Uterus (tissue), 3 donors: ENCODE measurements at regions not wholly inside any gene's neighbourhood (a gene's known extent, or its start where the extent isn't known, plus 50 kb on each side); places are given as distances from the start of the nearest gene placed in this dataset.

ENCODE experiments used
- DNase-seq, 2 donors: peaks; one replicate each; pipeline ENCODE4 v3.0.0-alpha.2; 2019 to 2020
- H3K27ac ChIP-seq, 2 donors: fragments of 200-600 bp; sonication (generic); 1 replicate in 1 of 2; 2 replicates in 1 of 2; pipeline ENCODE4 v1.5.1; 2016 to 2018
- H3K27me3 ChIP-seq, 2 donors: fragments of 200-600 bp; sonication (generic); one replicate each; pipeline ENCODE4 v1.5.1; 2018 to 2019; ENCODE audit warnings: control low read depth in 1 of 2
- H3K36me3 ChIP-seq, 2 donors: fragments of 200-600 bp; sonication (generic); one replicate each; pipeline ENCODE4 v1.5.1; 2019; ENCODE audit warnings: control low read depth in 1 of 2
- H3K4me1 ChIP-seq, 2 donors: fragments of 200-600 bp; sonication (generic); one replicate each; pipeline ENCODE4 v1.5.1; 2018 to 2019; ENCODE audit warnings: control low read depth in 1 of 2
- H3K4me3 ChIP-seq, 2 donors: fragments of 200-600 bp; sonication (generic); 1 replicate in 1 of 2; 2 replicates in 1 of 2; pipeline ENCODE4 v1.5.1; 2018 to 2019; ENCODE audit warnings: mild to moderate bottlenecking in 1 of 2
- H3K9me3 ChIP-seq, 2 donors: fragments of 200-600 bp; sonication (generic); one replicate each; pipeline ENCODE4 v1.5.1; 2019; ENCODE audit warnings: control low read depth in 1 of 2
- CTCF ChIP-seq, 4 experiments: fragments of 200-600 bp in 2 of 4; fragments of 450-650 bp in 2 of 4; sonication (generic) in 2 of 4; IDR thresholded peaks; one replicate each; pipeline ENCODE4 v1.5.1; 2016 to 2019; ENCODE audit warnings: antibody characterized with exemption in 4 of 4, mild to moderate bottlenecking in 2 of 4, moderate library complexity in 1 of 4
- POLR2A ChIP-seq, 2 donors: fragments of 450-650 bp; IDR thresholded peaks; one replicate each; pipeline ENCODE4 v1.6.1; 2016; ENCODE audit warnings: antibody characterized with exemption in 2 of 2, mild to moderate bottlenecking in 1 of 2, moderate library complexity in 1 of 2
- intact Hi-C: fragments of 100-400 bp; cut with DNase I; formaldehyde crosslinking; loops from one replicate; pipeline ENCODE4 v1.15.1; 2023; ENCODE audit warnings: low total_unique reads
- donor health status: DM: yes; HTN: yes; CAD: no.

GRCh38 chr15:69643476-69643875 is 190.9 kb downstream of the RPLP1 start:
- no peaks in the 10 kb centered on the region for H3K4me1 ChIP-seq
- peaks cover 0 to 3% of the 10 kb centered on the region in 2 donors for H3K9me3 ChIP-seq
- no peaks in the 10 kb centered on the region for H3K27me3 ChIP-seq
- H3K27ac ChIP-seq = no peak overlapping the region
- TF ChIP-seq POLR2A (IDR thresholded peaks at IDR 0.05) = no peak
- no peak for TF ChIP-seq CTCF (IDR thresholded peaks at IDR 0.05)
- no peak overlapping the region for H3K4me3 ChIP-seq
- no peak for DNase-seq
- intact Hi-C loops = no loop called here
- no peaks in the 10 kb centered on the region for H3K36me3 ChIP-seq

GRCh38 chr15:69643971-69644370 is 191.4 kb downstream of the RPLP1 start:
- no peak for DNase-seq
- H3K27ac ChIP-seq = no peak overlapping the region
- no peaks in the 10 kb centered on the region for H3K27me3 ChIP-seq
- H3K36me3 ChIP-seq = no peaks in the 10 kb centered on the region
- peaks cover 0 to 3% of the 10 kb centered on the region in 2 donors for H3K9me3 ChIP-seq
- intact Hi-C loops = no loop called here
- TF ChIP-seq POLR2A (IDR thresholded peaks at IDR 0.05) = no peak
- no peak for TF ChIP-seq CTCF (IDR thresholded peaks at IDR 0.05)
- H3K4me1 ChIP-seq = no peaks in the 10 kb centered on the region
- H3K4me3 ChIP-seq = no peak overlapping the region

GRCh38 chr15:69644876-69645275 is 192.3 kb downstream of the RPLP1 start:
- intact Hi-C loops = no loop called here
- Histone ChIP-seq H3K4me1 (no peaks in the 10 kb centered on the region), H3K27ac (no peak overlapping the region), H3K27me3 (no peaks in the 10 kb centered on the region), H3K36me3 (no peaks in the 10 kb centered on the region), H3K4me3 (no peak overlapping the region), H3K9me3 (peaks cover 0 to 3% of the 10 kb centered on the region in 2 donors)
- DNase-seq = no peak
- TF ChIP-seq CTCF (IDR thresholded peaks at IDR 0.05) (no peak), POLR2A (IDR thresholded peaks at IDR 0.05) (no peak)

GRCh38 chr15:69647142-69647513 is 194.5 kb downstream of the RPLP1 start:
- no peaks in the 10 kb centered on the region for H3K36me3 ChIP-seq
- no peak overlapping the region for H3K27ac ChIP-seq
- no peak for TF ChIP-seq CTCF (IDR thresholded peaks at IDR 0.05)
- no peak for TF ChIP-seq POLR2A (IDR thresholded peaks at IDR 0.05)
- H3K9me3 ChIP-seq = no peaks in the 10 kb centered on the region
- no peaks in the 10 kb centered on the region for H3K27me3 ChIP-seq
- intact Hi-C loops = no loop called here
- no peaks in the 10 kb centered on the region for H3K4me1 ChIP-seq
- DNase-seq = no peak
- no peak overlapping the region for H3K4me3 ChIP-seq

GRCh38 chr15:69648212-69648611 is 195.6 kb downstream of the RPLP1 start:
- H3K36me3 ChIP-seq = no peaks in the 10 kb centered on the region
- H3K9me3 ChIP-seq = no peaks in the 10 kb centered on the region
- no peaks in the 10 kb centered on the region for H3K27me3 ChIP-seq
- H3K4me3 ChIP-seq = no peak overlapping the region
- no peaks in the 10 kb centered on the region for H3K4me1 ChIP-seq
- H3K27ac ChIP-seq = no peak overlapping the region
- no peak for DNase-seq
- TF ChIP-seq CTCF (IDR thresholded peaks at IDR 0.05) (no peak), POLR2A (IDR thresholded peaks at IDR 0.05) (no peak)
- intact Hi-C loops = no loop called here
